HK-2 (cell line): ENCODE measurements at regions not wholly inside any gene's neighbourhood (a gene's known extent, or its start where the extent isn't known, plus 50 kb on each side); places are given as distances from the start of the nearest gene placed in this dataset.
"Not testable (repeated sequence)": the region's sequence is repeated elsewhere in the genome, so short reads cannot be mapped to it uniquely, and the experiment has no call there.

Source experiments
- DNase-seq: peaks from one replicate; pipeline ENCODE4 v3.0.0-alpha.2; 2018; ENCODE audit not compliant: unreplicated experiment

DNA sequence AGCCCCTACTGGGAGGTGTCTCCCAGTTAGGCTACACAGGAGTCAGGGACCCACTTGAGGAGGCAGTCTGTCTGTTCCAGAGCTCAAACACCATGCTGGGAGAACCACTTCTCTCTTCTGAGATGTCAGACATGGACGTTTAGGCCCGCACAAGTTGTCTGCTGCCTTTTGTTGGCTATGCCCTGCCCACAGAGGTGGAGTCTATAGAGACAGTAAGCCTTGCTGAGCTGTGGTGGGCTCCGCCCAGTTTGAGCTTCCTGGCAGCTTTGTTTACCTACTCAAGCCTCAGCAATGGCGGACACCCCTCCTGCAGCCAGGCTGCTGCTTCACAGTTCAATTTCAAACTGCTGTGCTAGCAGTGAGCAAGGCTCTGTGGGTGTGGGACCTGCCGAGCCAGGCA lies 88.6 kb upstream of the HAND2 start:
- DNase-seq: not testable (repeated sequence)

- no peak for DNase-seq
Observed at GRCh38 chr4:173609158-173609557, 79.1 kb upstream of the HAND2 start.

- DNase-seq: not testable (repeated sequence)
Observed at GRCh38 chr4:173608632-173609031, 78.6 kb upstream of the HAND2 start.

DNA sequence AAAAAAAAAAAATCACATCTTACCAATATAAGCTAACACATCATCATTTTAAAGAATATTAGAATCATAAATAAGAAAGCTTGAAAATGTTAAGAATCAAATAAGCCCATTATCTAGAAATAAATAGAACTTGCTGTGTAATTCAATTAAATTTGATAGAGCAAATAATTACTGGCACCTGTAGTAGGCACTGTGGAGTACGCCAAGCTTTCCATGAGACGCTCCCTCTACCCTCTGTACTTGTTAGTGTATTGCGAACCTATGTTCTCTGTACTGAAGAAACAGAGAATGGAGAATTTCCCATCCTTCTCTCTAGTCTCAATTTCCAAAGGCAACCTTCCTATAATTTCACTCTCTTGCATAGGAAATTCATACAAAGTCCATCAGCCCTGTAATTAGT lies 61.7 kb upstream of the HAND2 start:
- DNase-seq: no peak

DNA sequence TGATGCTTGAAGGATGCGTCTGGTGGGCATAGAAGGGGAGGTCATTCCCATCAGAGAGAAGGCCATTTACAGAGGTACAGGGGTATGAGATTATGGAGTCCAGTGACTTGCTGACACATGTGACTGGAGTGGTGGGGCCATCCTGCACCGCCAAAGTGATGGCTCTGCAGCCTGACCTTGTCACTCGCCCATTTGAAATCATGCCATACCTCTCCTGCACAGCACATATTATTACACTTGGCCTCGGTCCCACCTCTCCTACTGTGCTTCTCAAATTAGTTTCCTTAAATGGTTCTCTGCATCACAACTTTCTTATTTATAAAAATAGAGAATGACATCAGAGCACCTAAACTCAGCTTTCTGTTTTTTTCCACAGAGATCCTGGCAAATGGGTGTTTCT lies 60.7 kb upstream of the HAND2 start:
- no peak for DNase-seq

DNA sequence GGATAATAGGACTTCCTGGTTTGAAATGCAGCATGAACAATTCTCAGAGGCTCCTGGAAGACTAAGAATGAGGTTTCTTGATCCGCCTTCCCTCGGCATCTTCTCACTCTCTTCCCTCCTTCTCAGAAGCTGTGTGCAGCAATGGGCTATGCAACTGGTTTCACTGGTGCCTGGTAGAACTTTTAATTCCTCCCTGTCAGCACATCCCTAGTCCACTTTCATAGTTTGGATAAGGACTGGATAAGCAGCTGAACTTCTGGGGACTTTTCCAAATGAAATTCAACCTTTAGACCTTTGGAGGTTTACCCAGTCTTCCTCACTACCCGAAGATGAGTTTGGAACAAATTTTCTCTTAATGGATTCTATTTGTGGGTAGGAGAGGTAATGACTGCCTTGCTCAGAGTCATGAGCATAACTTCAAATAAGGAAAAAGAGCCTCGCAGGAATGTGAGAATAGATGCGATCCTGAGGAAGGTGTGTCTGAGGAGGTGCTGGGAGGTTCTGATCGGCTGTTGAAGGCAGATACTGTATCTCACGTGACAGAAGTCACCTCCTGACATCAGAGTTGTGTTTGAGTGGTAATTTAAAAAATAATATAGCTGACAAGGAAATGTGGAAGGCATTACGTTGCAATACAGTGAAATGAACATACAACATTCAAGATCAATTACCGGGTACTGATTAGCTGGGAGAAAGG lies 56.0 kb upstream of the HAND2 start:
- no peak for DNase-seq

DNA sequence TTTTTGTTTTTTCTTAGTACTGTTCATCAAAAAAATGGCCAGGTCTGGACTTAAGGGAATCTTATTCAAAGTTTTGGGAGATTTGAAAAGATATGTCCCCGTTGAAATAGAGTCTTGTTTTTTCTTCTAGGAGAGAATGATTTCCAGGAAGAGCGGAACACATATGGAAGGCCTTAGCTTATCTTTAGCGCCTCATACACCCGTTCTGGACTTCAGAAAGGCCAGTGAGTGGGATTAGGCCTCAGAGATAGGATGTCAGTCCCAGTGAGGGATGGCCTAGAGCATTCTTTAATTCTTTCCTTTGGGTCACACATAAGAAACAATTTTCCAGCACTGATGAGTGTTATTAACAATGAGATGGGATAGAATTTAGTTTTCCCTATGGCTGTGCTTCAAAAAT lies 54.5 kb upstream of the HAND2 start:
- no peak for DNase-seq
